H1 (cell line): ENCODE measurements at regions not wholly inside any gene's neighbourhood (a gene's known extent, or its start where the extent isn't known, plus 50 kb on each side); places are given as distances from the start of the nearest gene placed in this dataset.

Experiments used
- CTCF ChIA-PET: fragments of 300-600 bp; sonication (Branson Sonifier 250); formaldehyde crosslinking; loops from one replicate; lab custom pipeline; 2021; ENCODE audit not compliant: partially characterized antibody; lab: Charles Lee
- POLR2A ChIA-PET: fragments of 300-600 bp; sonication (Branson Sonifier 250); formaldehyde crosslinking; loops from one replicate; lab custom pipeline; 2021; ENCODE audit warnings: inconsistent platforms; ENCODE audit not compliant: partially characterized antibody; lab: Charles Lee
- DNase-seq, 2 experiments: peaks; one replicate each; pipeline versions ENCODE4 v3.0.0 to v3.0.0-alpha.2; 2010 to 2022; ENCODE audit warnings: low spot score in 2 of 2, low read depth in 1 of 2, mixed read lengths in 1 of 2
- FAIRE-seq: peaks from 2 replicates; lab custom pipeline; 2011; peaks lifted over from hg19 to GRCh38; lab: Jason Lieb, UNC
- H2AFZ ChIP-seq: 2 replicates; pipeline ENCODE4 v1.8.1; 2012; ENCODE audit warnings: low read length, inconsistent platforms
- H2AK5ac ChIP-seq: 2 replicates; pipeline ENCODE4 v1.6.1; 2013; ENCODE audit warnings: low read depth, low read length
- H2BK120ac ChIP-seq: replicated peaks from 2 replicates; pipeline ENCODE3; 2013; ENCODE audit warnings: low read depth, low read length, inconsistent platforms
- H2BK12ac ChIP-seq: 2 replicates; pipeline ENCODE4 v1.6.1; 2013; ENCODE audit warnings: low read depth, low read length
- H2BK15ac ChIP-seq: 2 replicates; pipeline ENCODE4 v1.6.1; 2013; ENCODE audit warnings: low read length
- H2BK20ac ChIP-seq: 2 replicates; pipeline ENCODE4 v1.6.1; 2013; ENCODE audit warnings: low read length
- H2BK5ac ChIP-seq: 2 replicates; pipeline ENCODE4 v1.6.1; 2013; ENCODE audit warnings: low read depth, low read length
- H3K14ac ChIP-seq: 2 replicates; pipeline ENCODE4 v1.6.1; 2013; ENCODE audit warnings: inconsistent platforms; ENCODE audit not compliant: insufficient read length
- H3K18ac ChIP-seq: 2 replicates; pipeline ENCODE4 v1.6.1; 2013; ENCODE audit warnings: low read length; ENCODE audit errors: extremely low read depth
- H3K23ac ChIP-seq: 2 replicates; pipeline ENCODE4 v1.6.1; 2013; ENCODE audit warnings: inconsistent platforms; ENCODE audit not compliant: insufficient read length
- H3K23me2 ChIP-seq: 2 replicates; pipeline ENCODE4 v1.6.1; 2013; ENCODE audit warnings: low read depth, low read length
- H3K27ac ChIP-seq: 2 replicates; pipeline ENCODE4 v1.6.1; 2011; ENCODE audit warnings: low read depth, low read length, inconsistent platforms
- H3K27me3 ChIP-seq, 4 experiments: replicated peaks in 1 of 4; 1 replicate in 1 of 4; 2 replicates in 3 of 4; pipeline versions ENCODE4 v1.6.1 to v1.8.1; 2011 to 2013; ENCODE audit warnings: low read length in 3 of 4, mild to moderate bottlenecking in 3 of 4, inconsistent platforms in 2 of 4, mixed read lengths in 2 of 4, moderate library complexity in 1 of 4; ENCODE audit not compliant: control insufficient read depth in 3 of 4, insufficient read depth in 3 of 4; ENCODE audit errors: extremely low read depth in 1 of 4
- H3K36me3 ChIP-seq, 4 experiments: 2 replicates each; pipeline versions ENCODE4 v1.6.1 to v1.8.1; 2011 to 2013; ENCODE audit warnings: mild to moderate bottlenecking in 4 of 4, low read length in 3 of 4, moderate library complexity in 2 of 4, control low read depth in 1 of 4, inconsistent platforms in 1 of 4; ENCODE audit not compliant: insufficient read depth in 4 of 4, control insufficient read depth in 2 of 4
- H3K4ac ChIP-seq: replicated peaks from 2 replicates; pipeline ENCODE3; 2013; ENCODE audit warnings: low read length, low read depth, mixed read lengths, inconsistent platforms; ENCODE audit not compliant: insufficient read length
- H3K4me1 ChIP-seq, 4 experiments: replicated peaks in 1 of 4; 1 replicate in 1 of 4; 2 replicates in 3 of 4; pipeline versions ENCODE4 v1.6.1 to v1.8.1; 2011 to 2013; ENCODE audit warnings: low read length in 3 of 4, inconsistent platforms in 2 of 4, mixed read lengths in 1 of 4; ENCODE audit not compliant: insufficient read depth in 4 of 4, control insufficient read depth in 3 of 4
- H3K4me2 ChIP-seq, 2 experiments: 2 replicates each; pipeline versions ENCODE4 v1.6.1 to v1.8.1; 2011 to 2013; ENCODE audit warnings: low read depth in 2 of 2, low read length in 2 of 2, control low read depth in 1 of 2, inconsistent platforms in 1 of 2, mild to moderate bottlenecking in 1 of 2; ENCODE audit not compliant: insufficient read depth in 1 of 2
- H3K4me3 ChIP-seq, 4 experiments: fragments of 200-600, 300-600 bp in 1 of 4; sonication (generic), shearing (Covaris generic), sonication (Bioruptor Twin) in 1 of 4; 2 replicates each; pipeline versions ENCODE4 v1.5.1 to v1.8.1; 2011 to 2016; ENCODE audit warnings: low read length in 4 of 4, low read depth in 3 of 4, control low read depth in 2 of 4, inconsistent platforms in 2 of 4, mild to moderate bottlenecking in 2 of 4, mixed read lengths in 1 of 4, moderate library complexity in 1 of 4; ENCODE audit not compliant: insufficient read depth in 2 of 4; ENCODE audit errors: extremely low read depth in 1 of 4
- H3K56ac ChIP-seq: replicated peaks from 2 replicates; pipeline ENCODE3; 2013; ENCODE audit warnings: low read depth, mild to moderate bottlenecking, mixed read lengths, low read length, inconsistent platforms; ENCODE audit not compliant: insufficient read length
- H3K79me1 ChIP-seq: 2 replicates; pipeline ENCODE4 v1.6.1; 2013; ENCODE audit warnings: low read depth, low read length, control low read depth
- H3K79me2 ChIP-seq, 2 experiments: 2 replicates each; pipeline versions ENCODE4 v1.6.1 to v1.8.1; 2012 to 2013; ENCODE audit warnings: low read length in 2 of 2, mild to moderate bottlenecking in 2 of 2, inconsistent platforms in 1 of 2; ENCODE audit not compliant: insufficient read depth in 2 of 2, control insufficient read depth in 1 of 2
- H3K9ac ChIP-seq, 4 experiments: replicated peaks in 1 of 4; 1 replicate in 1 of 4; 2 replicates in 3 of 4; pipeline versions ENCODE4 v1.6.1 to v1.8.1; 2011 to 2013; ENCODE audit warnings: low read depth in 3 of 4, low read length in 3 of 4, control low read depth in 2 of 4, mild to moderate bottlenecking in 2 of 4, moderate library complexity in 2 of 4, inconsistent platforms in 1 of 4; ENCODE audit errors: extremely low read depth in 1 of 4
- H3K9me3 ChIP-seq, 2 experiments: 2 replicates each; pipeline versions ENCODE4 v1.6.1 to v1.8.1; 2012 to 2013; ENCODE audit warnings: mild to moderate bottlenecking in 2 of 2, moderate library complexity in 2 of 2, control low read depth in 1 of 2, inconsistent platforms in 1 of 2, low read depth in 1 of 2, low read length in 1 of 2, mixed read lengths in 1 of 2; ENCODE audit not compliant: insufficient read depth in 2 of 2
- H4K20me1 ChIP-seq, 2 experiments: replicated peaks in 1 of 2; 2 replicates each; pipeline versions ENCODE3 to v1.8.1; 2011 to 2013; ENCODE audit warnings: inconsistent platforms in 2 of 2, low read length in 2 of 2, mild to moderate bottlenecking in 1 of 2; ENCODE audit not compliant: insufficient read depth in 2 of 2, control insufficient read depth in 1 of 2
- H4K5ac ChIP-seq: 2 replicates; pipeline ENCODE4 v1.6.1; 2013; ENCODE audit warnings: low read length, low read depth, mixed read lengths, inconsistent platforms; ENCODE audit not compliant: insufficient read length
- H4K8ac ChIP-seq: 2 replicates; pipeline ENCODE4 v1.8.0; 2013; ENCODE audit warnings: mild to moderate bottlenecking, moderate library complexity, low read length, inconsistent platforms; ENCODE audit not compliant: insufficient read depth; ENCODE audit errors: extremely low read depth
- H4K91ac ChIP-seq: replicated peaks from 2 replicates; pipeline ENCODE3; 2013; ENCODE audit warnings: low read length, mixed read lengths, inconsistent platforms; ENCODE audit not compliant: insufficient read length
- ATF3 ChIP-seq: IDR thresholded peaks from 2 replicates; pipeline ENCODE4 v1.6.1; 2011; ENCODE audit warnings: low read depth, mild to moderate bottlenecking, low read length; ENCODE audit not compliant: insufficient read depth
- CHD1 ChIP-seq: IDR thresholded peaks from 2 replicates; pipeline ENCODE4 v1.6.1; 2012; ENCODE audit warnings: low read depth, low read length, improper control_type of control experiment
- CTBP2 ChIP-seq: IDR thresholded peaks from 2 replicates; pipeline ENCODE4 v1.7.0; 2011; ENCODE audit warnings: borderline replicate concordance, mild to moderate bottlenecking, moderate library complexity, mixed read lengths, low read length; ENCODE audit not compliant: insufficient read depth, insufficient read length
- JUN ChIP-seq: IDR thresholded peaks from 2 replicates; pipeline ENCODE4 v1.6.1; 2011; ENCODE audit warnings: low read depth, mild to moderate bottlenecking, improper control_type of control experiment, low read length
- KDM1A ChIP-seq: fragments of 200-600, 300-600 bp; sonication (generic); IDR thresholded peaks from 2 replicates; pipeline ENCODE4 v1.7.1; 2016; ENCODE audit warnings: mild to moderate bottlenecking, low read length, borderline replicate concordance
- PHF8 ChIP-seq: fragments of 200-600 bp; sonication (generic); conservative IDR thresholded peaks from 2 replicates; pipeline ENCODE4 v1.7.1; 2012; ENCODE audit warnings: low read depth, mild to moderate bottlenecking, inconsistent platforms, low read length, moderate library complexity
- POU5F1 ChIP-seq: IDR thresholded peaks from 2 replicates; pipeline ENCODE4 v1.6.1; 2011; ENCODE audit warnings: low read depth, mild to moderate bottlenecking, low read length, moderate library complexity
- RBBP5 ChIP-seq: IDR thresholded peaks from 2 replicates; pipeline ENCODE4 v1.7.1; 2012; ENCODE audit warnings: low read depth, mild to moderate bottlenecking, inconsistent platforms, low read length, moderate library complexity, borderline replicate concordance
- SIRT6 ChIP-seq: IDR thresholded peaks from one replicate; pipeline ENCODE4 v1.7.1; 2012; ENCODE audit warnings: low read length, inconsistent platforms
- TBP ChIP-seq: IDR thresholded peaks from 2 replicates; pipeline ENCODE4 v1.6.1; 2011; ENCODE audit warnings: low read depth, low read length, improper control_type of control experiment
- TEAD4 ChIP-seq: IDR thresholded peaks from 2 replicates; pipeline ENCODE4 v1.6.1; 2012; ENCODE audit warnings: low read depth, low read length, inconsistent platforms, mixed read lengths
- USF2 ChIP-seq: IDR thresholded peaks from 2 replicates; pipeline ENCODE4 v1.6.1; 2011; ENCODE audit warnings: low read length, improper control_type of control experiment
- WGBS, 2 experiments: shearing (Covaris generic) in 1 of 2; methylation state at CpG; one replicate each; pipeline versions ENCODE4 v1.1.6 to v1.1.7; 2013 to 2015; ENCODE audit warnings: low lambda C conversion rate in 2 of 2, mixed read lengths in 2 of 2, inconsistent platforms in 1 of 2, low coverage in 1 of 2, missing lambda C conversion rate in 1 of 2; ENCODE audit not compliant: insufficient replicate concordance in 2 of 2, insufficient coverage in 1 of 2, insufficient read length in 1 of 2; ENCODE audit errors: extremely low coverage in 1 of 2, missing lambda C conversion rate in 1 of 2; 5-methylcytosine and 5-hydroxymethylcytosine counted together

- TF ChIP-seq USF2 (no peak), PHF8 (no peak), CTBP2 (no peak), CHD1 (no peak), KDM1A (no peak), TBP (no peak), SIRT6 (no peak), TEAD4 (no peak), ATF3 (no peak), JUN (no peak), RBBP5 (no peak), POU5F1 (no peak)
- FAIRE-seq: no peak
Measured at GRCh38 chr3:6585360-6585759, 275.6 kb upstream of the GRM7 start.

More at GRCh38 chr3:6585360-6585759, 275.6 kb upstream of the GRM7 start:
- H4K91ac ChIP-seq: no peak overlapping the region
- no peaks in the 10 kb centered on the region for H3K4me1 ChIP-seq
- no peak overlapping the region for H3K23ac ChIP-seq
- no peaks in the 10 kb centered on the region for H3K23me2 ChIP-seq
- H2AK5ac ChIP-seq: no peak overlapping the region
- H3K27me3 ChIP-seq: no peaks in the 10 kb centered on the region
- no peak overlapping the region for H3K27ac ChIP-seq
- H2BK20ac ChIP-seq: no peak overlapping the region
- H3K4me3 ChIP-seq: no peak overlapping the region
- H2BK120ac ChIP-seq: no peak overlapping the region
- no peak overlapping the region for H3K14ac ChIP-seq
- no peak overlapping the region for H3K4ac ChIP-seq
- no peaks in the 10 kb centered on the region for H3K9me3 ChIP-seq
- 83% methylated on average over 11 of the region's 11 CpGs; no CpG with 5 or more reads in 1 of the 2 experiments for WGBS, 2 experiments
- no peak overlapping the region for H2AFZ ChIP-seq
- no peaks in the 10 kb centered on the region for H3K79me2 ChIP-seq
- H2BK12ac ChIP-seq: no peak overlapping the region
- no peak overlapping the region for H4K5ac ChIP-seq
- H3K18ac ChIP-seq: no peak overlapping the region
- H2BK15ac ChIP-seq: no peak overlapping the region
- H2BK5ac ChIP-seq: no peak overlapping the region
- no peak overlapping the region for H3K9ac ChIP-seq
- H4K20me1 ChIP-seq: no peaks in the 10 kb centered on the region
- DNase-seq: no peak
- H3K36me3 ChIP-seq: no peaks in the 10 kb centered on the region; a peak in 1 of 8 replicates
- ChIA-PET CTCF (no interaction called here), POLR2A (no interaction called here)
- H3K4me2 ChIP-seq: no peak overlapping the region
- no peak overlapping the region for H4K8ac ChIP-seq
- H3K79me1 ChIP-seq: no peaks in the 10 kb centered on the region
- no peak overlapping the region for H3K56ac ChIP-seq
